HEK293T (cell line): ENCODE measurements at regions not wholly inside any gene's neighbourhood (a gene's known extent, or its start where the extent isn't known, plus 50 kb on each side); places are given as distances from the start of the nearest gene placed in this dataset.

Experiments used
- CTCF ChIA-PET: fragments of 350-600 bp; formaldehyde crosslinking; extraction: SDS; loops from one replicate; lab custom pipeline; 2021; ENCODE audit warnings: antibody characterized with exemption, inconsistent platforms; lab: Yijun Ruan, JAX
- POLR2A ChIA-PET: fragments of 350-600 bp; formaldehyde crosslinking; extraction: SDS; loops from one replicate; lab custom pipeline; 2020; ENCODE audit warnings: antibody characterized with exemption, inconsistent platforms; lab: Yijun Ruan, JAX
- DNase-seq: peaks from one replicate; pipeline ENCODE4 v3.0.0; 2012; ENCODE audit warnings: mixed read lengths; ENCODE audit errors: extremely low spot score
- ARNT ChIP-seq: fragments of 450-650 bp; IDR thresholded peaks from 2 replicates; pipeline ENCODE4 v1.6.1; 2017; ENCODE audit warnings: mild to moderate bottlenecking
- BHLHE40 ChIP-seq: fragments of 450-650 bp; IDR thresholded peaks from 2 replicates; pipeline ENCODE4 v1.6.1; 2016; ENCODE audit warnings: mild to moderate bottlenecking, moderate library complexity, borderline replicate concordance
- CTBP1 ChIP-seq: fragments of 450-650 bp; IDR thresholded peaks from 2 replicates; pipeline ENCODE4 v1.6.1; 2016; ENCODE audit warnings: borderline replicate concordance
- ELF4 ChIP-seq: fragments of 450-650 bp; IDR thresholded peaks from 2 replicates; pipeline ENCODE4 v1.6.1; 2017; ENCODE audit warnings: antibody characterized with exemption
- FOXA1 ChIP-seq: fragments of 450-650 bp; IDR thresholded peaks from 2 replicates; pipeline ENCODE4 v1.6.1; 2016; ENCODE audit warnings: mild to moderate bottlenecking
- FOXK2 ChIP-seq: fragments of 450-650 bp; IDR thresholded peaks from 2 replicates; pipeline ENCODE4 v1.6.1; 2016; ENCODE audit warnings: mild to moderate bottlenecking
- FOXM1 ChIP-seq: fragments of 450-650 bp; IDR thresholded peaks from 2 replicates; pipeline ENCODE4 v1.6.1; 2017; ENCODE audit warnings: mild to moderate bottlenecking, borderline replicate concordance
- HDGF ChIP-seq: fragments of 450-650 bp; IDR thresholded peaks from 2 replicates; pipeline ENCODE4 v1.6.1; 2017; ENCODE audit warnings: antibody characterized with exemption, borderline replicate concordance
- L3MBTL2 ChIP-seq: fragments of 450-650 bp; conservative IDR thresholded peaks from 2 replicates; pipeline ENCODE4 v1.6.1; 2016; ENCODE audit warnings: mild to moderate bottlenecking
- LEF1 ChIP-seq: fragments of 450-650 bp; IDR thresholded peaks from 2 replicates; pipeline ENCODE4 v1.6.1; 2017; ENCODE audit warnings: mild to moderate bottlenecking, borderline replicate concordance
- NFRKB ChIP-seq: fragments of 450-650 bp; IDR thresholded peaks from 2 replicates; pipeline ENCODE4 v1.6.1; 2016; ENCODE audit warnings: mild to moderate bottlenecking, moderate library complexity
- PKNOX1 ChIP-seq: fragments of 450-650 bp; IDR thresholded peaks from 2 replicates; pipeline ENCODE4 v1.6.1; 2016
- SP1 ChIP-seq: fragments of 450-650 bp; IDR thresholded peaks from 2 replicates; pipeline ENCODE4 v1.6.1; 2017
- SUZ12 ChIP-seq: fragments of 450-650 bp; IDR thresholded peaks from 2 replicates; pipeline ENCODE4 v1.6.1; 2016; ENCODE audit warnings: mild to moderate bottlenecking
- TARDBP ChIP-seq: fragments of 450-650 bp; IDR thresholded peaks from 2 replicates; pipeline ENCODE4 v1.6.1; 2016
- ZNF384 ChIP-seq: fragments of 450-650 bp; IDR thresholded peaks from 2 replicates; pipeline ENCODE4 v1.6.1; 2016

- POLR2A ChIA-PET: no interaction called here
- CTCF ChIA-PET: no interaction called here
- DNase-seq: no peak
- TF ChIP-seq FOXM1: no peak
- TF ChIP-seq ARNT: no peak
- TF ChIP-seq NFRKB: no peak
Measured at GRCh38 chr21:35649186-35649585, 411.1 kb downstream of the SETD4 start.

GRCh38 chr21:35648512-35648911 lies 411.8 kb downstream of the SETD4 start:
- TF ChIP-seq BHLHE40: no peak
- TF ChIP-seq LEF1: no peak
- TF ChIP-seq ARNT: no peak
- ChIA-PET POLR2A (no interaction called here), CTCF (no interaction called here)

GRCh38 chr21:35646606-35647005 lies 413.7 kb downstream of the SETD4 start:
- CTCF ChIA-PET: no interaction called here
- TF ChIP-seq ARNT: no peak
- TF ChIP-seq L3MBTL2: no peak

More at GRCh38 chr21:35648512-35648911, 411.8 kb downstream of the SETD4 start:
- DNase-seq: no peak

GRCh38 chr21:35645991-35646390 lies 414.3 kb downstream of the SETD4 start:
- ChIA-PET CTCF (no interaction called here), POLR2A (no interaction called here)
- TF ChIP-seq SUZ12 (no peak), FOXA1 (no peak), BHLHE40 (no peak), NFRKB (no peak), HDGF (no peak), L3MBTL2 (no peak)
- DNase-seq: no peak

More at GRCh38 chr21:35646606-35647005, 413.7 kb downstream of the SETD4 start:
- DNase-seq: no peak
- POLR2A ChIA-PET: no interaction called here

- DNase-seq: no peak
- CTCF ChIA-PET: no interaction called here
- POLR2A ChIA-PET: no interaction called here
Measured at GRCh38 chr21:35644523-35644922, 415.8 kb downstream of the SETD4 start.

GRCh38 chr21:35643176-35643575 lies 417.1 kb downstream of the SETD4 start:
- no peak for TF ChIP-seq LEF1
- TF ChIP-seq FOXK2: no peak
- TF ChIP-seq ELF4: no peak
- no peak for TF ChIP-seq NFRKB
- no peak for TF ChIP-seq CTBP1
- TF ChIP-seq ARNT: no peak
- TF ChIP-seq FOXA1: no peak
- no peak for TF ChIP-seq HDGF
- no peak for TF ChIP-seq PKNOX1
- no peak for TF ChIP-seq SUZ12
- no peak for TF ChIP-seq BHLHE40
- no peak for TF ChIP-seq TARDBP
- TF ChIP-seq SP1: no peak
- no peak for TF ChIP-seq L3MBTL2
- no peak for TF ChIP-seq FOXM1
- no peak for TF ChIP-seq ZNF384
- ChIA-PET CTCF (no interaction called here), POLR2A (no interaction called here)
- no peak for DNase-seq

More at GRCh38 chr21:35644523-35644922, 415.8 kb downstream of the SETD4 start:
- TF ChIP-seq FOXK2 (no peak), TARDBP (no peak), LEF1 (no peak), BHLHE40 (no peak), NFRKB (no peak), SP1 (no peak)

- ChIA-PET CTCF (no interaction called here), POLR2A (no interaction called here)
- no peak for DNase-seq
- TF ChIP-seq ARNT (no peak), SP1 (no peak), CTBP1 (no peak), L3MBTL2 (no peak), SUZ12 (no peak), LEF1 (no peak), HDGF (no peak), FOXA1 (no peak), PKNOX1 (no peak), BHLHE40 (no peak), NFRKB (no peak), FOXM1 (no peak), TARDBP (no peak), ZNF384 (no peak), FOXK2 (no peak), ELF4 (no peak)
Measured at GRCh38 chr21:35641271-35642016, 418.9 kb downstream of the SETD4 start.
